DMS53 treated with DMSO at 0.1 percent for 48 hours (cell line): ENCODE measurements at regions not wholly inside any gene's neighbourhood (a gene's known extent, or its start where the extent isn't known, plus 50 kb on each side); places are given as distances from the start of the nearest gene placed in this dataset.

Experiments used
- DNase-seq: peaks from one replicate; lab custom pipeline; 2025; ENCODE audit not compliant: unreplicated experiment; lab: John Stamatoyannopoulos, UW

DNA sequence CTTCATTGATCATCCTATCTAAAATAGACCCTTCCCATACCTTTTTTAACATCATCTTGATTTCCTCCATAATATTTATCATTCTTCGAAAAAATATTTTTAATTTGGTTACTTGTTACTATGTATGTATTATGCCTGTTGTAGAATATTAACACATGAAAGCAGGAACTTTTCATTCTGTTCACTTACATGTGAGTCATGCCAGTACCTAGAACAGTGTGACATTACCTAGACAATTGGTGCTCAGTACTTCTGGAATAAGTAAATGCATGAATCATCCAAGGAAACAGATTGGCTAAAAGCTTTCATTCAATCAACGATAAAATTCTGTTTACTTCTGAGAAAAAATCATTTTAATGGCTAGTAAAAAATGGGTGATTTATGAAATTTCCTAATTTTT, 76.4 kb downstream of the CXXC4 start:
- DNase-seq = peak; percentile 12

- no peak for DNase-seq
Observed at GRCh38 chr4:104417357-104417882, 77.3 kb downstream of the CXXC4 start.

DNA sequence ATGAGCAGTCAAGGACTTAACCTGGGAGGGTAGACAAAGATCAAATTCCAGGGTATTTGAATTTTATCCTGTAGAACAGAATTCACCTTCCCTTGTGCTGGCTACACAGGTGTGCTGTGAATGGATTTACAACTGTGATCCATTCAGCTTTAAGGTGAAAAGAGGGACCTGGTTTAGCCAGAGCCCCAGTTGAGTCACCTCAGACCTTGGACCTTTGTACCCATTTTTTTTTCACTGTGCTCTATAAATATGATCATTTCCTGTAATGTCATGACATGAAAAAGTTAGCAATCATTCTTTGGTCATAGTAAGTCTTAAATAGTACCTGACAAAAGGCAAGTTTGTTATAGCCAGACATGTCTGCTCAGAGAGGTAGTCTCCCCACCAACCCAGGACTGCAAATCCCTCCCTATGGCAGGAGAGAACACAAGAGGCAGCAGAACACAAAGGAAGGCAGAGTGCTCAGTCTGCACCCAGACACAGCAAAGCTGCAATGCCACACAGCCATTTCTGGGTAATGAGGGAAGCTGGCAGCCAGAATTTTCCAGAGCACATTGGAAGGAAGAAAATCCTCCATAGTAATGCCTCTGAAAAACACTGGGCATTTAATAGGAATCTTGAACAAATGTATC, 77.9 kb downstream of the CXXC4 start:
- DNase-seq = no peak

DNA sequence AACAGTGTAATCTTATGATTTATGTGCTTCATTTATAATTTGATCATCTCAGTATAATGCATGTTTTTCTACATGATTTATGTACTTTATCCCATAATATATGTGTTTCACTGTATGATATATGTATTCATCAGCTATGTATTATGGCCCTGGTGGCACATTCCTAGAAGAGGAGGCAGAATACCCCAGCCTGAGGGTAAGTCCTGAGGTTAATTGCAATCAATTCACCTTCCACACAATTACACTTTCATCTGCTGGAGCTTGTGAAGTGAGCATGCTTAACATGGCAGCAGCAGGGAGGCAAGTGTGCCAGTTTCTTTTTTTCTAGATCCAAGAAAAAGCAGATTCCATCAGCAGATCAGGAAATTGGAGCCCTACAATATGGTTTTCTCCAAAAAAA, 81.2 kb downstream of the CXXC4 start:
- no peak for DNase-seq

- DNase-seq = no peak
Observed at GRCh38 chr4:104412344-104412743, 82.3 kb downstream of the CXXC4 start.

GRCh38 chr4:104411502-104411901, 83.2 kb downstream of the CXXC4 start:
- no peak for DNase-seq

DNA sequence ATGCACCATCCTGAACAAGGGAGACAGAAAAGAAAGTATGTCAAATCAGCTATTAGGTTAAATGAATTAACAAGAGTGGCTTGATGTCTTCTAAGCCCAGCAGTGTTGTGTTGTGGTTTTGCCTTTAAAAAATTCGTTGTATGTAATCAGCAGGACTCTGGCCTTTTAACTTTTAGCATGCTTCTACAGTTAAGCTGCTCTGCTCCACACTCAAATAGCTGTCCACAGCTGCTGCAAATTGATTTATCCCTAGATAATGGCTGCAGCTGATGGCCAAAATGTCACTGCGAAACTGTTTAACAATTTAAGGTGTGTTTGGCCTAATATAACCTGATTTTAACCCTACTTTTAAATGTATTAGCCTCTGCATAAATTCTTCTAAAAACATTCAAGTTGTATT, 85.8 kb downstream of the CXXC4 start:
- DNase-seq = no peak

GRCh38 chr4:104404361-104404760, 90.3 kb downstream of the CXXC4 start:
- DNase-seq = no peak

DNA sequence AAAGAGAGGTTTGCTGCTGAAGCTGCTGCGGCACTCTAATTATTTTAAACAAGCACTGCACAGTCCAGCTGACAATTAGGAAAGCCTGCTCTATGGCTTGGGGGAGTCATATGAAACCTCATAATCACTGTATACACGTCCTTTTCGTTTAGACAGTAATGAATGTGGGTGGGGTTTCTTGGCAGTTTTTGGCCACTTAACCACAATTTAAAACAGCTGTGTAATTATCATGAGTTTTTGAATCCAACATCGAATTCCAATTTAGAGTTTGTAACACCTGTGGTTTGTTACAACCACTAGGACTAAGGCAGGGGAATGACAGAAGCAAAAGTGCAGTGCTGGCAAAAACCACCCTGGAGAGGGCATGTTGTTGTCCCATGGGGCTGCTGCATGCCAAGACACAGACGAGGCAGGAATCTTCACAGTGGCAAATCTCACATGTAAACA, 99.5 kb downstream of the CXXC4 start:
- DNase-seq = no peak

GRCh38 chr4:104394406-104395167, 100.1 kb downstream of the CXXC4 start:
- DNase-seq = peak; percentile 15

DNA sequence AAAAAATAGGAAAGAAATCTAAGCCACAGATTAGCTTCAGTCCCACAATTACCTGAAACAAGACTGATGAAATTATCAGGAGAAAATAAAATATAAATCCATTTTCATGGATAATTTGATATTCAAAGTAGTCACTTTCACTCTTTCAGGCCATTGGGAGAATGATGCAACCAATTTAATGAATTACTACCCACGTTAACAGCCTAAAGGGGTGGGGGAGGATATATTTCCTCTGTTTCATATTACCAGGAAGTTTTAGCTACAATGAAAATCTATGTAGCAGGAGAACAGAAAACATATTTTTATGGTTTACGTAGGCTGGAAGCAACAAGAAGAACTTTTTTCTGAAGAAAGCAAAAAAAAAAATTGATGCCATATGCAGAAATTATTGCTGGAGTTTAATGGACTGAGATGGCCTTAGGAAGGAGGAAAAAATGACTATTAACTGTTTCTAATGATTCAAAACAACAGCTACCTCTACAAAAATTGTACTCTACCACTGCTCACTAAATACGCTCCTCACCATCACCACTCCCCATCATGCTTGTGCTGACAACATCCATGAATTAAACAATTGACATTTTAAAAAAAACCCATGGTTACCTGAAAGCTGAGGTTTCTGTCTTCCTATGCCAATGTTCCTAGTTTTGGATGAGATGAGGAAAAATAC, 100.9 kb downstream of the CXXC4 start:
- DNase-seq = no peak

DNA sequence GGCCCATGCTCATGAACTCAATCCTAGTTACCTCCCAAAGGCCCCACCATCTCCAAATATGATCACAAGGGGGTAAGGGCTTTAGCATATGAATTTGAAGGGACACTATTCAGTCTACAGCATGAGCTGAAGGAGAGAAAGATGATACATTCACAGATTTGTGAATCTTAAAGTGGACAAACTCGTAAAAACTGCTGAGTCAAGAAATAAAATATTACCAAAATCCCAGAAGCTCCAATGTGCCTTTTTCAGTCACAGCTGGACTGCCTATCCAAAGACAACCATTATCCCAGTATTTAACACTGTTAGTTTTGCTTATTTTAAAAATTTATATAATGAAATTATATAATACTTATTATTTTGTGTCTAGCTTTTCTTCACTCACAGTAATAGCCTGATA, 109.0 kb downstream of the CXXC4 start:
- DNase-seq = no peak

DNA sequence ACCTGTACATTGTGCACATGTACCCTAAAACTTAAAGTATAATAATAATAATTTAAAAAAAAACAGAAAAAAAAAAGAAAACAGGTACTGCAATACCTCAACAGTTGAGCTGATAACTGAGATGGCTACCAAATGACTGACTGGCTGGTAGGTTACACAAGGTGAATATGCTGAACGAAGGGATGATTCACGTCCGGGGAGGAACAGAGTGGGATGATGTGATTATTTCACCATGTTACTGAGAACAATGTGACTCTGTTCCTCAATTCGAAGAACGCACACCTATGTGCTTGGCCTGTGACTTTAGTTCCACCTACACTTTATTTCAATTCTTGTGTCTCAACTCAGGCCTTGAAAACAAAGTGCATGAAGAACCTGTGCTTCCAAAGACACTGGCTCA, 111.7 kb downstream of the CXXC4 start:
- DNase-seq = no peak

DNA sequence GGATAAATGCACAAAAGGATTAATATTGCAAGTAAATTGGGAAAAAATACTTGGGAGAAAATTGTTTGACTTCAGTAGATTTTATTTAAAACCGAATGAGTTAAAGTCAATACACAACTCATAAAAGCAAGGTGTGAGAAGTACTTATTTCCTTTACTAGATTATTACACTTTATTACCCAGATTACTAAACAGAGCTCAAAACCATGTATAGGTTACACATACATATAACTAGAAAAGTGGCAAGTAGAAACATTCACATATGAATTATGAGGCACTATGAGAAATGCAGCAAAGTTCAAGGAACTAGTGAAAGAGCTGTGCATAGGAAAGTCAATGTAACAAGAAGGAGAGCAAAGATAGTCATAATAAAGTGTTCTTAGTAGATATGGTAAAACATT, 113.0 kb downstream of the CXXC4 start:
- DNase-seq = no peak

DNA sequence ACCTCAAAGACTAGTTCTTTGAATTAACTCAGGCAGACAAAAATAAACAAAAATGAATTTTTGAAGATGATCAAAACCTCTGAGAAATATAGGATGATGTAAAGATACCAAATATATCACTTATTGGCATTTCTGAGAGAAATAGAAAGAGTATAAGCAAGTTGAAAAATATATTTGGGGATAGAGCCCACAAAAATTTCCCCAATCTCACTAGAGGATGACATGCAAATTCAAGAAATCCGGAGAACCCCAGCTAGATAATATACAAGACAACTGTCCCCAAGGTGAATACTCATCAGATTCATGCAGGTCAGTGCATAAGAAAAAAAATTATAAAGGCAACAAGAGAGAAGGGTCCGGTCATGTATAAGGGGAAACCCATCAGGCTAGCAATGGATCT, 129.1 kb downstream of the CXXC4 start:
- no peak for DNase-seq

- no peak for DNase-seq
Observed at GRCh38 chr4:104353481-104353880, 141.2 kb downstream of the CXXC4 start.

DNA sequence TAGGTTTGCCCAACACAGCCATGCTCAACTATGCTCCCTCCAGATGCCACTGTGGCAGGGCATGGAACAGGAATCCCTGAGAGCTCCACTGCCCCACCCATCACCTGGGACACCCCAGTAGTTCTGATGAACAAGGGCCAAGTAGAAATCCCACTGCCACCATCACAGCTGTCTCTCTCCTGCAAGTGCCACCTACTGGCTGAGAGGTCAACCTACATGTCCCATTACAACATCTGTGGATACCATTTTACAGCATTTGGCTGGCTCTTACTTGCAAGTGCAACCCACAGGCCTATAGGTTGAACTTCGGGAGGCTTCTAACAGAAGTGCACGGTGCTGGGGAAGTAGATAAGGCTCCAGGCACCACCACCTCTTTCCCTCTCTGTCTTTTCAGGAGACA, 142.5 kb downstream of the CXXC4 start:
- DNase-seq = peak; percentile 0

DNA sequence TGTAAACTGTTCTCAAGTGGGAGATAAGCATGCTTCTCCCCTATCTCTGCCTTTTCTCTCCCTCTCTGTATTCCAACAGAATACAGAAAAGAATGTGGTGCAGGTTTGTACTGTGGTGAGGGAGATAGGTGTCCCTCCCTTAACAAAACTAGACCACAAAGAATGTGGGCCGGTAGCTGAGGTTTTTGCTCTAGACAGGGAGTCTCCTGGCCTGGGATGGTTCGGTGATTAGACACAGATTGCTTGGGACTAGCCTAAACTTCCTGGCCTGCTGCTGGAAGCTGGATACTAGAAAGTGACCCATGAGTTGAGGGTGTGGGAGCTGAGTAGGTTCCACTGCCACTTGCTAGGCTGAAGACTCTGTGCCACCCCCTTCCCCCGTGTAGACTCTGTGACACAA, 143.0 kb downstream of the CXXC4 start:
- no peak for DNase-seq

- no peak for DNase-seq
Observed at GRCh38 chr4:104345598-104346242, 149.0 kb downstream of the CXXC4 start.

- no peak for DNase-seq
Observed at GRCh38 chr4:104344342-104344980, 150.2 kb downstream of the CXXC4 start.

- no peak for DNase-seq
Observed at GRCh38 chr4:104334410-104334809, 160.3 kb downstream of the CXXC4 start.
